ENCODE measurements at regions not wholly inside any gene's neighbourhood (a gene's known extent, or its start where the extent isn't known, plus 50 kb on each side); places are given as distances from the start of the nearest gene placed in this dataset.

DNA sequence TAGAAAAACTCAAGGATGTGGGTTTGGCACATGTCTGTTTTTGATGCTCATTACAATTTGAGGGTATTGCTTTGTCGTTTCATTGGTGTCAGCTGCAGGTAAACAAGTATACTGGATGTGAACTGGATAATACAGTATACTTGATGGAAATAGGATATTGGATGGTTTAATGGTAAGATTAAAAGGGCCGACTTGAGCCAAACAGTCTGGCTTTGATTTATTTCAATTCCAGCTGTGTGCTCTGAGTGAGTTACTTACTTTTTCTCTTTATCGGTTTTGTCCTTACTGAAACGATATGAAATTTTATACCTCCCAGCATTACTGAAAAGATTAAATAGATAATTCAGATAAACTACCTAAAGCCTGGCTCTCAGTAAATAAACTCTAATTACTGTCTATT is 227.6 kb downstream of the ASXL3 start:
- no peak for DNase-seq

DNA sequence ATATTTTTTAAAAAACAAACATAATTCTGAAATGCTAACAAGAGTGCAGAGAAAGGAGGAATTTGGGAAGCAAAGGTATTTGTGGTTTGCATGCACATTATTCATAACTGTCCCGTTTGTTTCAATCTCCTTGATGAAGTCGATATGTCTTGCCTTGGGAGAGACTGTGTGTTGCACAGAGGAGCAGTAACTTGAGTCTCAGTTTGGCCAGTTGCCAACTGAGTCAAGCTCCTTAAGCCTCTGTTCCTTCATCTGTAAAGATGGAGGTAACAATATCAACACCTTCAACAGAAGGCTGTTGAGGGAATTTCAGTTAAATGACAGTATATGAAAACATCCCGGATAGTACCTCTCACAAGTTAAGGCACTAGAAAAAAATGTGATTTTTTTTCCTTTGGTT is 226.2 kb downstream of the ASXL3 start:
- no peak for DNase-seq

DNA sequence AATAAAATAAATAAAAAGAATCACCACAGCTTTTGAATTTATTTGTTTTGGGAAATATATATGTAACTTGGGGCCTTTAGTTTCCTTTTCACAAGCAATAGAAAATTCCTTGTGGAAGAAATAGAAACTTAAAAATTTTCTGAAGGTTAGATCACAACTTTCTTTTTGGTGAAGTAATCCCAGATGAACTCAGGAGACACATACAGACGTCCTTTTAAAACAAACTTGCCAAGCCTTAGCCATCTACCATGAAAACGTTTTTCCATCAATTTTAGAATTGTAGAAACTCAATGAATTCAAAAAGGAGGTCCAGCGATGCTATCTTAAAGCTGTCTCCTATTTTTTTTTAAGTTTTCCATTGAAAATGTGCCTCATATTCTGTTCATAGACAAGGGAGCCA is 225.6 kb downstream of the ASXL3 start:
- DNase-seq = no peak

DNA sequence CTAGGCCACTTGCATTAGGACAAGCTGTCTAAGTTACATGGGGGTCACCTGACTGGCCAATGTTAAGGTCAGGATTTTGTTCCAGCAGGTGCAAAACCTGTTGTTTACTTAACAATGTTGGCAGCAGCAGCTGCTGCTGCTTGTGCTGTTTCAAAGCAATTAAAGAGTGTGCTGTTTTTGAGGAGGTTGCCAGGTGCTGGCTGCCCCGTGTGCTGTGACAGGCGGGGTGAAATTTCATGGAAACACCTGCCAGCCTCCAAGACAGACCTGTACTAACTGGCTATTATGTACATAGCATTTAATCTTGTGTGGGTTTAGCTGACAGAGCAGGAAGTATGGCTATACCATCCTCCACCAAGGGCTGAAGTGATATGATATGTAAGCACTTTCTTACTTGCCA is 224.9 kb downstream of the ASXL3 start:
- DNase-seq = no peak
